ENCODE measurements at regions not wholly inside any gene's neighbourhood (a gene's known extent, or its start where the extent isn't known, plus 50 kb on each side); places are given as distances from the start of the nearest gene placed in this dataset.
A peak's percentile ranks its signal among the peaks of the same experiment; 100 is the strongest.

- intact Hi-C loops (cut with DNase I, micrococcal nuclease), result no loop called here
- TF ChIP-seq CTCF (IDR thresholded peaks at IDR 0.05), result no peak
- DNase-seq, result no peak
- Histone ChIP-seq H3K4me1 (ENCODE audit: low read depth) (no peaks in the 10 kb centered on the region), H3K4me3 (no peak overlapping the region), H3K9me3 (no peaks in the 10 kb centered on the region), H3K36me3 (ENCODE audit: low read depth) (no peaks in the 10 kb centered on the region)
- no peak for ATAC-seq
Measured at GRCh38 chr9:91148306-91148705, 213.4 kb downstream of the AUH start.

DNA sequence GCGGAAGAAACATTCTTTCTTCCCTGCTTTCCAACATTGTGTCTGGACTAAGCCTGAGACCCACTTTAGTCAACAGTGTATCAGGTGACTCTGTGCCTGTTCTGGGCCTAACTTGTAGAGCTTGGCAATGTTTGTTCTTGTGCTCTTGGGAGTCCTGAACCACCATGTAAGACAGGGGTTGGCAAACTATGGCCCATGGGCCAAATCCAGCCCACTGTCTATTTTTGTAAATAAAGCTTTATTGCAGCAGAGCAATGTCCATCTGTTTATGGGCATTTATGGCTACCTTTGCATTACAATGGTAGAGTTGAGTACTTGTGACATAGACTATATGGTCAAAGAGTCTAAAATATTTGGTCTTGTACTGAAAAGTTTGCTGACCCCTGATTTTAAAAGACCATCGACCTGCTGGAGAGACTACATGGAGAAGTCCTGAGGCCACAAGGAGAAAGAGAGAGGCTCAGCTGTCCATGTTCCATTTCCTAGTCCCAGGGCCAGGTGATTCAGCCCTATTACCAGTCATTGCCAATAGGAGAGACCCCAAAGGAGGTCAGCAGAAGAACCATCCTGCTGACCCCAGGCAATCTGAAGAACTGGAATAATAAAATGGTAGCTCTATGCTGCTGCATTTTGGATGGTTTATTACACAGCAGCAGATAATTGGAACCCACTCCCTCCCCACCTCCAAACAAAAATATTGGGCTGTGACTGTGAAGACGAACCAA, 211.3 kb downstream of the AUH start:
- Histone ChIP-seq H3K4me3 (no peak overlapping the region), H3K36me3 (ENCODE audit: low read depth) (no peaks in the 10 kb centered on the region), H3K4me1 (ENCODE audit: low read depth) (no peaks in the 10 kb centered on the region), H3K9me3 (no peaks in the 10 kb centered on the region)
- intact Hi-C loops (cut with DNase I, micrococcal nuclease), result no loop called here
- TF ChIP-seq CTCF (IDR thresholded peaks at IDR 0.05), result no peak
- DNase-seq, result no peak
- no peak for ATAC-seq

DNA sequence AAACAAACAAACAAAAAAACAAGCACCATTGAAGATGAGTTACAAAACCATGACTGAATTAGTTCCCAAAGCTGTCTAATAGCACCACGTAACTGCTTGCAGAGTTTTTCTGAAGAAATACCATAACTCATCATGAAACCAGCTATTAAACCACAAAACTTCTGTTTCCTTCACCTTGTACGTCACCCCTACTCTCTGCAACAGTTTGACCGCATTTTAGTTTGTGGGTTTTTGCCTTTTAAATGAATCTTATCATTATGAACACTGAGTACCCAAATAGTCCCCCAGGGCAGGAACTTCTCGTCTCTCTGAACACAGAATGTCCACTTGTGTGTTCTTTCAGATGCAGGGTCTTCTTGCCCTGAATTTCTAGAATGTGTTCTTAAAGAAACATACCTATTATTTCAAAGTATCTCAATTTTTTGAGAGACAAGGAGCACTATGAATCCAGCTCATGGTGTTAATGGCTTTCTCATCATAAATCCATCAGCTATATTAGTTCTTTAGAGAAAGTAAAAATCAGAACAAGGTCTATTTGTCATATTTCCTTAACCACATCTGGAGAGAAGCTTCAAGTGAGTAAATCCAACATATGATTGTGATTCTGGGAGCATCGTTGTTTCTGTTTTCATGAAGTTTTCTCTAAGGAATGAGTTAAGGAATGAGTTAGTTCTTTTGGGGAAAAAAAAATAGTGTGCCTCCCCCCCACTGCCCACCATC, 210.6 kb downstream of the AUH start:
- H3K36me3 ChIP-seq (ENCODE audit: low read depth), result no peaks in the 10 kb centered on the region
- ATAC-seq (peak; percentile 75), DNase-seq (no peak)
- TF ChIP-seq CTCF (IDR thresholded peaks at IDR 0.05), result no peak
- no peak overlapping the region for H3K4me3 ChIP-seq
- intact Hi-C loops (cut with DNase I, micrococcal nuclease), result no loop called here
- H3K9me3 ChIP-seq, result no peaks in the 10 kb centered on the region
- H3K4me1 ChIP-seq (ENCODE audit: low read depth), result no peaks in the 10 kb centered on the region

DNA sequence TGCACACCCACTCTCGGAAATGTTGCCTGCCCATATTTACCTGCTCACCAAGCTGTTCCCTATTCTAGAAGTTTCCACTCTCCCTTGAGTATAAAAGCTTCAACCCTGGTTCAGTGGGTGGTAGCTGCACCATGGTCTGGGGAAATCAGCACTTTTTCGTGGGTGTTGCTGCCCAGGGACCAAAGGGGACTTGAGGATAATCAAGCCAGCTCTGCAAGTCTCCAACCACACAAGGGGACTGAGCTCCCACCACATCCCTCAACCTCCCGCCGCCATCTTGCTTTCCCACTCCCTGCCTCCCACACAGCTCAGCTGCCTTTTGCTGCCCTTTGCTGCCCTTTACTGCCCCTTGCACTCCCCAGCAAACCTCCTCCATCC, 210.0 kb downstream of the AUH start:
- no peak overlapping the region for H3K4me3 ChIP-seq
- DNase-seq, result no peak
- no peak for ATAC-seq
- no peaks in the 10 kb centered on the region for H3K9me3 ChIP-seq
- intact Hi-C loops (cut with DNase I, micrococcal nuclease), result no loop called here
- H3K4me1 ChIP-seq (ENCODE audit: low read depth), result no peaks in the 10 kb centered on the region
- H3K36me3 ChIP-seq (ENCODE audit: low read depth), result no peaks in the 10 kb centered on the region
- TF ChIP-seq CTCF (IDR thresholded peaks at IDR 0.05), result no peak

- DNase-seq (no peak), ATAC-seq (no peak)
- H3K36me3 ChIP-seq (ENCODE audit: low read depth), result no peaks in the 10 kb centered on the region
- no peak overlapping the region for H3K4me3 ChIP-seq
- no peak for TF ChIP-seq CTCF (IDR thresholded peaks at IDR 0.05)
- H3K9me3 ChIP-seq, result no peaks in the 10 kb centered on the region
- H3K4me1 ChIP-seq (ENCODE audit: low read depth), result no peaks in the 10 kb centered on the region
- intact Hi-C loops (cut with DNase I, micrococcal nuclease), result no loop called here
Measured at GRCh38 chr9:91154686-91155085, 207.0 kb downstream of the AUH start.
